Omental fat pad (tissue), 3 donors: ENCODE measurements at regions not wholly inside any gene's neighbourhood (a gene's known extent, or its start where the extent isn't known, plus 50 kb on each side); places are given as distances from the start of the nearest gene placed in this dataset.
"Not testable (repeated sequence)": the region's sequence is repeated elsewhere in the genome, so short reads cannot be mapped to it uniquely, and the experiment has no call there.

ENCODE experiments used
- ATAC-seq: fragments of 150-250 bp; one replicate; pipeline ENCODE4 v1.9.1; 2016; ENCODE audit warnings: mild to moderate bottlenecking, moderate library complexity; ENCODE audit not compliant: low FRiP score
- DNase-seq: peaks from one replicate; pipeline ENCODE4 v3.0.0-alpha.2; 2019; ENCODE audit warnings: low spot score
- CTCF ChIP-seq, 3 donors: fragments of 450-650 bp; IDR thresholded peaks; one replicate each; pipeline ENCODE4 v1.5.1; 2016 to 2017; ENCODE audit warnings: antibody characterized with exemption in 3 of 3, mild to moderate bottlenecking in 3 of 3, moderate library complexity in 2 of 3

- no peak for TF ChIP-seq CTCF (IDR thresholded peaks at IDR 0.05)
- DNase-seq: no peak
- no peak for ATAC-seq
Observed at GRCh38 chr6:8858854-8859331, 423.5 kb upstream of the SLC35B3 start.

- TF ChIP-seq CTCF (IDR thresholded peaks at IDR 0.05): no peak
- no peak for ATAC-seq
- no peak for DNase-seq
Observed at GRCh38 chr6:8857160-8857559, 421.8 kb upstream of the SLC35B3 start.

GRCh38 chr6:8855411-8855810 is 420.1 kb upstream of the SLC35B3 start:
- TF ChIP-seq CTCF (IDR thresholded peaks at IDR 0.05): no peak
- DNase-seq: no peak
- ATAC-seq: no peak

GRCh38 chr6:8852332-8852731 is 417.0 kb upstream of the SLC35B3 start:
- no peak for ATAC-seq
- TF ChIP-seq CTCF (IDR thresholded peaks at IDR 0.05): no peak

GRCh38 chr6:8846680-8847079 is 411.3 kb upstream of the SLC35B3 start:
- ATAC-seq, DNase-seq: not testable (repeated sequence)

More at GRCh38 chr6:8852332-8852731, 417.0 kb upstream of the SLC35B3 start:
- DNase-seq: no peak

- DNase-seq: no peak
- ATAC-seq: no peak
- TF ChIP-seq CTCF (IDR thresholded peaks at IDR 0.05): no peak
Observed at GRCh38 chr6:8845690-8846089, 410.3 kb upstream of the SLC35B3 start.

GRCh38 chr6:8844968-8845367 is 409.6 kb upstream of the SLC35B3 start:
- no peak for DNase-seq
- no peak for TF ChIP-seq CTCF (IDR thresholded peaks at IDR 0.05)
- ATAC-seq: no peak

- ATAC-seq (no peak), DNase-seq (no peak)
- TF ChIP-seq CTCF (IDR thresholded peaks at IDR 0.05): no peak
Observed at GRCh38 chr6:8839626-8840025, 404.3 kb upstream of the SLC35B3 start.
